ENCODE measurements at regions not wholly inside any gene's neighbourhood (a gene's known extent, or its start where the extent isn't known, plus 50 kb on each side); places are given as distances from the start of the nearest gene placed in this dataset.
"Not testable (repeated sequence)": the region's sequence is repeated elsewhere in the genome, so short reads cannot be mapped to it uniquely, and the experiment has no call there.

GRCh38 chr12:123062681-123063486 is 82.4 kb downstream of the ARL6IP4 start:
- no peak for DNase-seq (ENCODE audit: low spot score)

GRCh38 chr12:123061441-123062205 is 81.1 kb downstream of the ARL6IP4 start:
- no peak for DNase-seq (ENCODE audit: low spot score)

GRCh38 chr12:123059500-123059899 is 79.0 kb downstream of the ARL6IP4 start:
- no peak for DNase-seq (ENCODE audit: low spot score)

GRCh38 chr12:123058980-123059379 is 78.5 kb downstream of the ARL6IP4 start:
- DNase-seq (ENCODE audit: low spot score) = no peak

DNA sequence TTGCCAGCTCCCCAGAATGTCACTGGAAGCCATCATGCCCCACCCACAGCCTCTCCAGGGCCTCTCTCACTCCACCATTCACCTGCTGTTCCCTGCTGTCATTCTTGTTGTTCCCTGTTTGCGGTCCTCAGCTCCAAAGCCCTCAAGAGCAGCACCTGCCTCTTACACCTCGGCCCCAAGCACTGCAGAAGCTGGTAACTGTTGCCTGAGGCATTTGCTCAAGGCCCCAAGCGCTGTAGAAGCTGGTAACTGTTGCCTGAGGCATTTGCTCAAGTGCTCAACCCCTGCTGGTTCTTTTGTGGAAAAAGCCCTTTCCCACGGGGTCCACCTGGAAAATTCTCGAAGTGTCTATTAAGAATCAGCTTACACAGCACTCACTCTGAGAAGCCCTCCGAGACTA is 78.0 kb downstream of the ARL6IP4 start:
- no peak for DNase-seq (ENCODE audit: low spot score)

DNA sequence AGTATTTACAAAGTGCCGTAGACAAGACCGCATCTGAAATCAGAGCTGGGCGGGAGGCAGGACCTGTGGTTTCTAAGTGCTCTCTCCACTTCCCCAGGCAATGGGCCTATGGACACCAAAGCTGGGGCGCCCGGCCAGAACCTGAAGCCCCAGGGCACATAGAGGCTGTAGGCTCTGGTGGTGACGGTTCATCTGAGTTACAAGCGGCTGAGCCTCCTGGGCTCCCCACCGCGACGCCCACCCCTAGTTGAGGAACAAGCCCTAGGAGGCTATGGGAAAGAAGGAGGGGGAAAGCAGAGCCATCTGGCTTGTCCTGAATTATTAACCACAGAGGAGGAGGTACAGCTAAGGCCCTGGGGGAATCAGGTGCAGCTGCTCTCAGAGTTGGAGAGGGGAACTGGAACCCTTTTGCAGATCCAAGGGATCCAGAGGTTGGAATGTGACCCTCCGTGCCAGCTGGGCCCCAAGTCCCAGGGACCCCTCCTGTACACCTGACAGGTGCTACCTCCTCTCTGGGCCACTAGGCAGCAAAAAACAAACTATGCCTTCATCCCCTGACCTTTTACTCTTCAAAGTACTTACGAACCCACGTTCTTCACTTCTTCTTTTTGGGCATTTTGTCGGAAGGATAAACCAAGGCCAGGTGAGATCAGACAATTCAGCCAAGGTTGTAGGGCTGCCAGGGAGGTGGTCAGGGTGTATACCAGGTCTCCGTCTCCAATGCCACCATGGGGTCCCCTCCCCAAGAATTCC is 77.2 kb downstream of the ARL6IP4 start:
- no peak for DNase-seq (ENCODE audit: low spot score)

- no peak for DNase-seq (ENCODE audit: low spot score)
These were observed 76.2 kb downstream of the ARL6IP4 start for GRCh38 chr12:123056709-123057108.

- DNase-seq (ENCODE audit: low spot score) = no peak
These were observed 75.6 kb downstream of the ARL6IP4 start for GRCh38 chr12:123056053-123056452.

DNA sequence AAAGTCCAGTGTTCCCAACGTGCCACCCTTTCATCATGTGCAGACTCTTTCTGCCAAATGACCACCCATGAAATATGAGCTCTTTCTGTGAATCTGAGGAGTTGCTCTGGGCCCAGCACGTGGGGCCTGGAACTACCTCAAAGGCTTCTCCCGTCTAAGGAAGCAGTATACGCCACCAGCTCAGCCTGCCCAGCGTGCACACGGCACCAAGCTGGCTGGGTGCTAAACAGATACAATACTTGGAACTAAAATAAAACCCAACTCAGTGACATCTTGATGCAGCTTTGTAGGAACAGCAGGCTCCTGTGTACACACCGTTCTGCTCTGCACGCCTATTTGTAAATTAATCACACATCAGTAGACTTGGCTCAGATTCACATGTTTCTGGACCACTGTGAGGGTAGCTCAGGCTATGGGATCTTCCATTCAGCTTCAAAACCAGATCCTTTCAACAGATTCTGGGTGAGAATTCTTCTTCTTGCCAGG is 74.8 kb downstream of the ARL6IP4 start:
- DNase-seq (ENCODE audit: low spot score) = no peak

DNA sequence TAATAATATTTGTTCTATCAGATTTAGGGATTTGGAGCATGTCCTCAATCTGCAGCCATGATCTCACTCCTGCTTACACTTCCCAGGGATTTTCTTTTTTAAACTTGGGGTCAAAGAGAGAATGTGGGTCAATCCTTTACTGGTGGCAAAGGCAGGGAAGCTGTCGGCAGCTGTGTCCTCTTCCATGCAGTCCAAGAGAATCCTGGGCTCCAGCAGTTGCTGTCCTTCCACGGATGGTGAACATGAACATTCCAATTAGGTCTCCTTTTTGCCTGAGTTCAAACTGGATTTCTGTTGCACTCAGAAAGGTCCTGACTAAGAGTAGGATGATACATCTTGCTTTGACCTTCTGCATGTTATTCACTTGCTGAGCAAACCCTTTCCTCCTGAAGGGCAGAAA is 73.9 kb downstream of the ARL6IP4 start:
- no peak for DNase-seq (ENCODE audit: low spot score)

DNA sequence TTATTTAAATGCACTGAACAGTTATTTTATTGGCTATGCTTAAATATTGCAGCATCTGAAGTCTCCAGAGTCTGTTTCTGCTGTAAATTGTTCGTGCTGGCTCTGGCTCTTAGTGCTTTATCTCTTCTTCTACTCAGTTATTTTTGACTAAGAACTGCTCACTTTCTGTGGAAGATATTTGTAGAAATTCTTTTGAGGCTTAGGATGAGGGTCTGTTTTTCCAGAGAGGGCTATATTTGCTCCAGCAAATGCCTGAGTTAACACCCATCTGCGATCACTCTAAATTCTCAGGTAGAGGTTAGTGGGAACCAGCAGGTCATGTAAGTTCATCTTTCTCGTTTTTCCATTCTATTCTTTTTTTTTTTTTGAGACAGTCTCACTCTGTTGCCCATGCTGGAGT is 71.1 kb downstream of the ARL6IP4 start:
- no peak for DNase-seq (ENCODE audit: low spot score)

DNA sequence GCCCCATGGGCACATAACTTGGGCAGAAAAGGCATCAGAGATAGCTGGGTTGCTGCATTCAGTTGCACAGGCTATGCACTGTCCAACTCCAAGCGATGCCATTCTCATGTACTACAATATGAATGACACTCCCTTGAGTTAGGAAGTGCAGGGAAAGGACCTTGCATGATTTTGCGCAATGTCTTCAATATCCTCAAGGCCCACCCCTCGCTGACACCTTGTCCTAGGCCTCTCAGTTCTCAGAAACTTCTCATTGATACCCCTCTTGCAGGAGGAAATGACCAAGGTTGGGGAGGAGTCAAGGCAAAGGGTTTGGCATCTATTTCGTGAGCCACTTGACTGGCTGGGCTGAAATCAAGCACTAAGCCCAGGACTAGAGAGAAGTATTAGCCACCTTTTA is 70.4 kb downstream of the ARL6IP4 start:
- DNase-seq (ENCODE audit: low spot score) = no peak

- DNase-seq (ENCODE audit: low spot score) = no peak
These were observed 69.9 kb downstream of the ARL6IP4 start for GRCh38 chr12:123050331-123050831.

- no peak for DNase-seq (ENCODE audit: low spot score)
These were observed 69.1 kb downstream of the ARL6IP4 start for GRCh38 chr12:123049398-123050240.

DNA sequence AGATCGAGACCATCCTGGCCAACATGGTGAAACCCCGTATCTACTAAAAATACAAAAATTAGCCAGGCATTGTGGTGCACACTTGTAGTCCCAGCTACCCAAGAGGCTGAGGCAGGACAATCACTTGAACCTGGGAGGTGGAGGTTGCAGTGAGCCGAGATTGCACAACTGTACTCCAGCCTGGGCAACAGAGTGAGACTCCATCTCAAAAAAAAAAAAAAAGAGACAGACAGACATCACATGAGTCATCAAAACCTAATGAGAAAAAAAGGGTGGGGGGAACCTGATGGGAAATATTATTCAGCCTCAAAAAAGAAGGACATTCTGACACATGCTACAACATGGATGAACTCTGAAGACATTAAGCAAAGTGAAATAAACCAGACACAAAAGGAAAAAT is 67.4 kb downstream of the ARL6IP4 start:
- not testable (repeated sequence) for DNase-seq (ENCODE audit: low spot score)

DNA sequence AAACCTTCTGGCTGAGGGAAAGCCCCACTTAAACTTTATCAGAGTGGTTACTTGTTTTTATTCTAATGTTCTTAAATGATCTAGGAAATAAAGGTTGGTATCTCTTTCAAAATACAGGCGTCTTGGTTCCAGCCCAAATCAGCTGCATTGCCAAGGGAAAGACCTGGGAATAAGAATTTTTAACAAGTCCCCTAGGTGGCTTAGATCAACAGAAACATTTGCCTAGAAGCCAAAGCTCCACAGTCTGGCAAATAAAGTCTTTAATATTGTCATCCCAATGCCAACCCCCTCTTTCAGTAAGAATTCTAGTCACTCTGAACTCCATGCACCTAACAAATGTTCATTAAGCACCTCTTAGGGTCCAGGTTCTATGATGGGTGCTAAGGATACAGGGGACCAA is 66.8 kb downstream of the ARL6IP4 start:
- no peak for DNase-seq (ENCODE audit: low spot score)

GRCh38 chr12:123046431-123046830 is 66.0 kb downstream of the ARL6IP4 start:
- DNase-seq (ENCODE audit: low spot score) = no peak

GRCh38 chr12:123045678-123046077 is 65.2 kb downstream of the ARL6IP4 start:
- no peak for DNase-seq (ENCODE audit: low spot score)

DNA sequence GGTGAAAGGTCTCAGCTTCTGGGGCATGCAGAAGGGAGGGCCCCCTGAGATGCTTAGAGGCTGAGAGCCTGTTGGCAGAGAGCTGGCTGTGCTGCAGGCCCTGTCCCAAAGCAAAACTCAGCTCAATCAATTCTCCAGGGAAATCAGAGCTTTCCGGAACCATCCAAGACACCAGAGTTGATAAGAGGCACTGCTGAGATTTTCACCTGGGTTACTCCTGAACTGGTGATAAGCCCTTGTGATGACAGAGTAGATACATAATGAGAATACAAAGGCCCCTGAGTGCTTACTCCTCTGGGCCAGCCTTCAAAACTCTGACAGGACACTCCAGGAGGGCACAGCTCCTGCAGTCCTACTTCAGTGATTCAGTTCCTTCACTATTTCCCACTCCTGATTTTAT is 63.9 kb downstream of the ARL6IP4 start:
- no peak for DNase-seq (ENCODE audit: low spot score)

DNA sequence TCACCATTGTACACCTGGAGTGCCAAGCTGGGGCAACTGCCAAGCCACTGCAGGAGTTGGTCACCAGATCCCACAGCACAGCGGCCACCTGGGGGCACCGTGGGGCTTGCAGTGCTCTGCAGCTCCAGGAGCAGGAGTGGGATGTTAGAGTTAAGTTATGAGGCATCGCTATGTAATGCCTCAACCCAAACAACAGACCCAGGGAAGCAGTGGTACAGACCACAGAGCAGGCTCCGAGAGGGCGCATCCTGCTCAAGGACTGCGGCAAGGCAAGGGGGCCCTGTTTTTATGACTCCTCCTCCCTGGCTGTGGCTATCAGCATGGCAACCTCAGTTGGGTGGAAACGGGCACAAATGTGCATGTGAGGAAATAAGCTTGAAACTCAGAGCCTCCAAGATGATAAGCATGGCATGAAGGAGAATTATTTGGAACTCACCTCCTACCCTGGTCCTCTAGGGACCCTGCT is 63.1 kb downstream of the ARL6IP4 start:
- peak; percentile 62 for DNase-seq (ENCODE audit: low spot score)

- peak; percentile 39 for DNase-seq (ENCODE audit: low spot score)
These were observed 62.4 kb downstream of the ARL6IP4 start for GRCh38 chr12:123042833-123043232.
